ENCODE measurements at regions not wholly inside any gene's neighbourhood (a gene's known extent, or its start where the extent isn't known, plus 50 kb on each side); places are given as distances from the start of the nearest gene placed in this dataset.

- no peaks in the 10 kb centered on the region for H3K36me3 ChIP-seq (ENCODE audit: low read length)
- no peak overlapping the region for H3K27ac ChIP-seq (ENCODE audit: low read depth, low read length)
- H3K9me3 ChIP-seq (ENCODE audit: insufficient read depth, low read length): no peaks in the 10 kb centered on the region
- no peaks in the 10 kb centered on the region for H3K9me2 ChIP-seq (replicated peaks; ENCODE audit: insufficient read depth, low read length)
- no peak overlapping the region for H3K9ac ChIP-seq (ENCODE audit: low read length)
- no peaks in the 10 kb centered on the region for H3K27me3 ChIP-seq (ENCODE audit: low read length)
- no peaks in the 10 kb centered on the region for H3K79me2 ChIP-seq (ENCODE audit: insufficient read depth, low read length)
- TF ChIP-seq EZH2phosphoT487 (conservative IDR thresholded peaks at IDR 0.05; ENCODE audit: low read length) (no peak), CTCF (IDR thresholded peaks at IDR 0.05; ENCODE audit: insufficient read depth, low read length, poor library complexity, severe bottlenecking) (no peak)
- H2AFZ ChIP-seq (ENCODE audit: low read depth, low read length, severe bottlenecking): no peak overlapping the region
- H4K20me1 ChIP-seq (ENCODE audit: low read depth, low read length): no peaks in the 10 kb centered on the region
- no peak overlapping the region for H3K4me3 ChIP-seq (ENCODE audit: insufficient read depth, low read length, poor library complexity, severe bottlenecking)
- no peak overlapping the region for H3K4me2 ChIP-seq (ENCODE audit: low read depth, low read length, poor library complexity, severe bottlenecking)
- H3F3A ChIP-seq (ENCODE audit: insufficient read depth): no peaks in the 10 kb centered on the region
Observed at GRCh38 chr4:56118055-56118454, 169.3 kb downstream of the CEP135 start.

- Histone ChIP-seq H3K27me3 (ENCODE audit: low read length) (no peaks in the 10 kb centered on the region), H3K9me2 (replicated peaks; ENCODE audit: insufficient read depth, low read length) (no peaks in the 10 kb centered on the region), H3K4me2 (ENCODE audit: low read depth, low read length, poor library complexity, severe bottlenecking) (no peak overlapping the region), H3K27ac (ENCODE audit: low read depth, low read length) (no peak overlapping the region), H3K36me3 (ENCODE audit: low read length) (no peaks in the 10 kb centered on the region), H3K79me2 (ENCODE audit: insufficient read depth, low read length) (no peaks in the 10 kb centered on the region), H3K9ac (ENCODE audit: low read length) (no peak overlapping the region), H3F3A (ENCODE audit: insufficient read depth) (no peaks in the 10 kb centered on the region), H3K4me3 (ENCODE audit: insufficient read depth, low read length, poor library complexity, severe bottlenecking) (no peak overlapping the region), H2AFZ (ENCODE audit: low read depth, low read length, severe bottlenecking) (no peak overlapping the region), H4K20me1 (ENCODE audit: low read depth, low read length) (no peaks in the 10 kb centered on the region), H3K9me3 (ENCODE audit: insufficient read depth, low read length) (no peaks in the 10 kb centered on the region)
- TF ChIP-seq EZH2phosphoT487 (conservative IDR thresholded peaks at IDR 0.05; ENCODE audit: low read length) (no peak), CTCF (IDR thresholded peaks at IDR 0.05; ENCODE audit: insufficient read depth, low read length, poor library complexity, severe bottlenecking) (no peak)
Observed at GRCh38 chr4:56115898-56116297, 167.2 kb downstream of the CEP135 start.

GRCh38 chr4:56112377-56112776 lies 163.6 kb downstream of the CEP135 start:
- no peak overlapping the region for H2AFZ ChIP-seq (ENCODE audit: low read depth, low read length, severe bottlenecking)
- no peak overlapping the region for H3K4me2 ChIP-seq (ENCODE audit: low read depth, low read length, poor library complexity, severe bottlenecking)
- TF ChIP-seq CTCF (IDR thresholded peaks at IDR 0.05; ENCODE audit: insufficient read depth, low read length, poor library complexity, severe bottlenecking) (no peak), EZH2phosphoT487 (conservative IDR thresholded peaks at IDR 0.05; ENCODE audit: low read length) (no peak)

More at GRCh38 chr4:56112377-56112776, 163.6 kb downstream of the CEP135 start:
- Histone ChIP-seq H3F3A (ENCODE audit: insufficient read depth) (no peaks in the 10 kb centered on the region), H3K79me2 (ENCODE audit: insufficient read depth, low read length) (no peaks in the 10 kb centered on the region), H3K9me3 (ENCODE audit: insufficient read depth, low read length) (no peaks in the 10 kb centered on the region), H3K9me2 (replicated peaks; ENCODE audit: insufficient read depth, low read length) (no peaks in the 10 kb centered on the region), H3K27ac (ENCODE audit: low read depth, low read length) (no peak overlapping the region), H3K4me3 (ENCODE audit: insufficient read depth, low read length, poor library complexity, severe bottlenecking) (no peak overlapping the region), H4K20me1 (ENCODE audit: low read depth, low read length) (no peaks in the 10 kb centered on the region), H3K9ac (ENCODE audit: low read length) (no peak overlapping the region), H3K27me3 (ENCODE audit: low read length) (no peaks in the 10 kb centered on the region), H3K36me3 (ENCODE audit: low read length) (no peaks in the 10 kb centered on the region)
